T1000 (cell line): ENCODE measurements at regions not wholly inside any gene's neighbourhood (a gene's known extent, or its start where the extent isn't known, plus 50 kb on each side); places are given as distances from the start of the nearest gene placed in this dataset.

Experiments
- DNase-seq: peaks from one replicate; lab custom pipeline; 2025; ENCODE audit warnings: mixed read lengths; lab: John Stamatoyannopoulos, UW

- DNase-seq, result no peak
These were observed 182.4 kb upstream of the ADGRL2 start for GRCh38 chr1:81618376-81618775.

GRCh38 chr1:81617308-81617967, 183.3 kb upstream of the ADGRL2 start:
- DNase-seq, result no peak

- DNase-seq, result no peak
These were observed 186.9 kb upstream of the ADGRL2 start for GRCh38 chr1:81613803-81614202.

DNA sequence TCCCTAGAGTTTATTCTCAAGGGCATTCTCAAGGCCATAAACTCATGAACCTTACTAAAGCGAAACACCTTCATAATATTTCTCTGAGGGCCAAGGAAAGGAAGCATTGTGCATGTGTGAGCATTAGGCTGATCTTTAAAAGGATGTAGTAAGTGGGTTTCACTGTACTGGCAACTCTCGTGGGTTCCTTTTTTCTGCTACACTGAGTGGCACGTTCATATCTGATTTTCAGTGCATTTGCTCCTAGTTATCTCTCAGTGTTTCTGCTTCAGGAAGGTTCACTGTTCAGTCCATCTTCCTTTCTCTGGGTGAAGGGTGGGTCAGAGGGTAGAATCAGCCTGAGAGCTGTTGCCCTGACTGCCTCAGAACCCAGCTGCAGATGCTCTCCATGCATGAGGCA, 192.8 kb upstream of the ADGRL2 start:
- DNase-seq, result no peak

- DNase-seq, result no peak
These were observed 193.6 kb upstream of the ADGRL2 start for GRCh38 chr1:81607086-81607485.

DNA sequence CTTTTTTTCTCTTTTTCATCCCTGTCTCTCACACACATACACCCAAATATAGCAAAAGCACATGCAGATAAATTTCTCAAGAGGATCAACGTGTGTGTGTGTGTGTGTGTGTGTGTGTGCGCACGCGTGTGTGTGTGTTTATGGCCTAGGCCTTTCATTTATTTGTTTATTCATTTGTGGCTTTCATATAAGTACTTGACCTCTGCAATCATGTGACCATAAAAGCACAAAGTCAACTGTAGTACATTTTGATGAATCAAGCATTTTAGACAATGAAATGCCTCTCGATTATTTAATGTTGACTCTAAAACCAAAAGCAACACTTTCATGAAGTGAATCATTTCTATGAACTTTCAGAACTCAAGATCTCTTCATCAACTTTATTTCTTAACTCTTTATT, 194.1 kb upstream of the ADGRL2 start:
- no peak for DNase-seq

GRCh38 chr1:81605023-81605422, 195.7 kb upstream of the ADGRL2 start:
- no peak for DNase-seq

- DNase-seq, result no peak
These were observed 199.7 kb upstream of the ADGRL2 start for GRCh38 chr1:81600878-81601622.

- no peak for DNase-seq
These were observed 200.4 kb upstream of the ADGRL2 start for GRCh38 chr1:81600363-81600762.

GRCh38 chr1:81598623-81599022, 202.1 kb upstream of the ADGRL2 start:
- no peak for DNase-seq

DNA sequence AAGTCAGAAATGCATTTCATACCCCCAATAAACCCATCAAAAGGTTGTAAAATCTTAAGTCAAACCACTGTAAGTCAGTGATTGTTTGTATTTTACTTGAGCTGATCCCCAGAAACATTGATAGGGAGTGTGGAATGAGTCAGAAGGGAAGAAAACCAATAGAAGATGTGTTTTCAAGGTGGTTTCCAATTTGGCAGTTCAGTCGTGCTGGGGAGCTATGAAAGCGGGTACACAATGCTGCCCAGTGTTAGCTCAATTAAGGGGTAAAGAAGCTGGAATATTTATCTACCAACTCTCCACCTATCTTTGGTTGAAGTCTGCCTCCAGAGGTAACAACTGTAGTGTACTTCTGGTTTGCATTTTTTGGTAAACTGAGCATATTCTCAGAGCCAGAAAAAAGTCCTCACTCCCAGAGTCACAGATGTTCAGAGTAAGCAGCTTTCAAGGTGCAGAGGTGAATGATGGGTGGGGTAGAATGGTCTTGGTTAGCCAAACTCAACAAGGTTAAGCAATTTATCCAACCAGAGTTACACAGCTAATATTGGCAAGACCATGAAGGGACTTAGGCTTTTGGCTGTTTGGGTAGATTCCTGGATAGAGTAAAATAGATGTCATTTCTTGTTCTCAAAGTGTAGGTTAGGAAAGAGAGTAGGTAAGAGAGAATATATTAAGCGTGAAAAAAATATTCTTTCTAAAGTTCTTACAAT, 202.9 kb upstream of the ADGRL2 start:
- no peak for DNase-seq

GRCh38 chr1:81596341-81596740, 204.4 kb upstream of the ADGRL2 start:
- no peak for DNase-seq

DNA sequence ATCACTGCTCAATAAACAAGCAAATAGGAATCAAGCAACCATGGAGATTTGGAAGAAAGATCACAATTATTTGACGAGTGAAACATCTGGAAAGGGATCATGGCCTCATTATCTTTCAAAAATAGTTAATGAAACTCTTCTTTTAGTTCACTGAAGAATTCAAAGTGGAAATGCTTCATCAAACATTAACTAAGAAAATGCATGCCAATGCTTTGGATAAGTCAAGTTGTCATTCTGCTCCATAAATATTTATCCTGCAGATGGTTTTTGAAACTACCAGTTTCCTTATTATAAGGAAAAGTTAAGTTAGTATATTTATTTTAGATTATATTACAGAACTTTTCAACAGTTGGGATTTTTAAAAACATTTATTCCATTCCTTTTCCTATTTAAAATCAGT, 206.5 kb upstream of the ADGRL2 start:
- no peak for DNase-seq

DNA sequence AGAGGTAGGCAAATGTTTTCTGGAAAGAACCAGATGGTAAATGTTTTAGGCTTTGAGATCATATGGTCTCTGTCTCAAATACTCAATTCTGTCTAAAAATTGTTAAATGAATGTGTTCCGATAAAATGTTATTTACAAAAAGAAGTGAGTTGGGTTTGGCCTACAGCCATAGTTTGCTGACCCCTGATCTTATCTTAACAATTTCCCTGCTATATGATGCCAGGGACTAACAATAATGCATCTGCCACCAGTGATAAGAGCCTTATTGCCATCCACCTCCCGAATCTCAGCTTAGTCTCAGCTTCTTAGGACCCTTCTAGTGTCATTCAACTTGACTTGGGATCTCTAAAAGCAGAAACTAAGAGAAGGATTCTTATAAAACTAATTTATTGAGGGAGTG, 208.5 kb upstream of the ADGRL2 start:
- DNase-seq, result no peak

DNA sequence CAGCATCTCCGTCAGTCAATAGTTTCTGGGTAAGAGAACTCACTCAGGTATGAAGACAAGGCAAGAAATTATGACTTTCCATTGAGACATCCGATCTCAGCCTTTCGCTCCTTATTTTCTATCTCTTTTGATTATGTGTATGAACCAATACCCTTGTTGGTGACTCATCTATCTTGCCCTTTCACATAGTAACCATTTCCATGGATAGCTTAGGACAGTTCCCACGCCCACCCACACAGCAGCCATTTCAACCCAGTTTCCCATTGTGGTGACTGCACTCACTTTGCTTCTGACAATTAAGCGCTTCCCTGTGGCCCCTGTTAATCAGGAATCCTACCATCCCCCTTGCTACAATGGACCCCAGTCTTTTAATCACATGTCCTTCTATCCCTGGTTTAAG, 210.6 kb upstream of the ADGRL2 start:
- no peak for DNase-seq

GRCh38 chr1:81588149-81588548, 212.6 kb upstream of the ADGRL2 start:
- no peak for DNase-seq

DNA sequence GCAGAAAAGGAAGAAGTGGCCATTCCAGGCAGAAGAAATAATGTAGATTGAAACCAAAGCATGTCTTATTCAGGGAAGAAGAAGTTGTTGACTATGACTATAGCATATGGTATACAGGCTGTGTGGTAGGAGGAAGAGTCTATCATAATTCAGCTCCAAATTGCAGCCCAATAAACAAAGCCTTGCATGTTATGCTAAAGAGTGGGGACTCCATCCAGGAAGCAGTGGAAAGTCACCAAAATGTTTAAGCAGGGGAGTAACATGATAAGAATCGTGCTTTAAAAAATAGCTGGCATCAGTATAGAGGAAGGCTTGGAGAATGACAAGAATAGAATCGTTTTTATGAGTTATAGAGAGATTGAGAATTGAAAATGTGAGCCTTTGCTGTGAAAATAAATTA, 213.3 kb upstream of the ADGRL2 start:
- DNase-seq, result no peak

GRCh38 chr1:81585371-81585770, 215.4 kb upstream of the ADGRL2 start:
- no peak for DNase-seq

DNA sequence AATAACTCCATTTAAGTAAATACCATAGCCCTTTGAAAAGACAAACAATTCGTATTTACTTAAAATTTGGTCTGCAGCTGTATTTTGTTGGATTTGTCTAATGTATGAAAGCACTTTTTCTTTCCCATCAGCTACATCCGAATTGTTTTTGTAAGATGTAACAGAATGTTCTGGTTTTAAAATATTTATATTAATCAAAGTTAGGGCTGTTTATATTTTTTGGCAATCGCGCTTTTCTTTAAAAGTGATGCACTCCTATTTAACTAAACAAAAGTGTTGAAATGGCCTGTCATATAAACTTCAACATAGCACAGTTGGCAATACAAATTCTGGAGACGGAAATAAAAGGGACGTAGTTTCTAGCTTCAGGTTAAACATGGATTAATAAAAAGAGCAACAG, 216.3 kb upstream of the ADGRL2 start:
- no peak for DNase-seq

DNA sequence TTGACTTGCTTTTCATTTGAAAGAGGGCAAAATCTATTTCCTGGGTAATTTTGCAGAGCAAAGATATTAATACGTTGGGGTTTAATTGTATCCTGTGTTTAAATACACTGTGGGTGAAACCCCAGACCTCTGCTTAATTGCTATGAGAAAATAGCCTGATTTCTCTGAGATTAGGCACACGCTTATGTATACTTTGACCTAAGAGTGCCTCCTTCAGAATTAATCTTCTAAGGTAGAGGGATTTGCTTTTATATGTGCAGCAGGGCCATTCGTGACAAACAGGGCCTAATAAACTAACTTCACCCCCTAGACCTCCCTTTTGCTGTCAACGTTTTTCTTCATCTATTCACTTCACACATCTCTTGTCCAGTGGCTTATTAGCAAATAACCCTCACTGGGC, 216.9 kb upstream of the ADGRL2 start:
- DNase-seq, result no peak

- no peak for DNase-seq
These were observed 218.2 kb upstream of the ADGRL2 start for GRCh38 chr1:81582467-81582986.

DNA sequence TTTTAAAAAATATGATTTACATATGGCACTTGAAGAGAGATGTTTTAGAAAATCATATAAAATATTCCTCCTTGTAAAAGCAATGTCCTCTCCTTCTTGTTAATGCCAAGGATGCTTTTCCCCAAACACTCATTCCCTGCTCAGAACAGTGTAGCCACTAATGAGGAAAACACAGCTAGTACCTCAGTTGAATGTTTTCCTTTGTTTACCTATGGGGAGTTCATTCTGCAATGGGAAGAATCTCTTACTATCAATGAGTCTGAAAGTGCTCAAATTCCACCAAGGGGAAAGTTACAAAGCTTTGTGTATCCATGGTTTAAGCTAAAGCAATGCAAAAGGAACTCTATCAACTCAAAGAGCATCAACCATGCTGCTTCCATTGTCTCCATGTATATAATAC, 221.9 kb upstream of the ADGRL2 start:
- no peak for DNase-seq
